Left forelimb (tissue), 1 donor: ENCODE measurements at regions not wholly inside any gene's neighbourhood (a gene's known extent, or its start where the extent isn't known, plus 50 kb on each side); places are given as distances from the start of the nearest gene placed in this dataset.

Experiments
- DNase-seq: peaks from one replicate; pipeline ENCODE4 v3.0.0-alpha.2; 2018; ENCODE audit warnings: low spot score

DNA sequence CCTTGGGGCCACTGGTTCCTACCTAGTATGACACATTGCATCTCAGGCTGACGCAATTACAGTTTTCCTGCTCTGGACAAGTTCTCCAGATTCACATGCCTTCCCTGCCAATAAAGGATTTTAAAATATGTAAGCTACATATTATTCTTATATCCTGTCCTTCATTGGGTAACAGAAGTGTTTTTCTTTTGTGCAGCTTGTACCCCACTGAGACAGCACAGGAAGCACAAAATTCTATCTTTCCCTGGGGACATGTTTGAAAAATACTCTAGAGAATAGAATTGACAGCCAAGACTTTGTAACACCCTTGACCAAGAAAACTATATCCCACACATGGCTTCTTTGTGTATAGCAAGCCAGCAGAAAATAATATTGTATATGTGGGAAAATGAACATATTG lies 456.8 kb downstream of the MAFB start:
- DNase-seq, result no peak

DNA sequence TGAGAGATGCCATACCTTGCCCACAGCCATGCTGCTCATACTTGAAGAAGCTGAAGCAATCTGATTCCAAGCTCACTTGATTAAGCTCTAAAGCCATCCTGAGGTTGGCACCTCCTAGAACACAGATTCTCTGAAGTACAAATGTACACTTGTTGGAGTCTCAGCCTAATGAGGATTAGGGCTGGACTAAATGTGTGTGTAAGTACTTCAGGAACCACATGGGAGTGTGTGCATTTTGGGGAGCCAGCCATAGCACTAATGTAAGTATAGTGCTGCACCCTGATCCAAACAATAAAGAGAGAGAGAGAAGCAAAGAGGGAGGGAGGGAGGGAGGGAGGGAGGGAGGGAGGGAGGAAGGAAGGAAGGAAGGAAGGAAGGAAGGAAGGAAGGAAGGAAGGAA lies 458.6 kb downstream of the MAFB start:
- no peak for DNase-seq

DNA sequence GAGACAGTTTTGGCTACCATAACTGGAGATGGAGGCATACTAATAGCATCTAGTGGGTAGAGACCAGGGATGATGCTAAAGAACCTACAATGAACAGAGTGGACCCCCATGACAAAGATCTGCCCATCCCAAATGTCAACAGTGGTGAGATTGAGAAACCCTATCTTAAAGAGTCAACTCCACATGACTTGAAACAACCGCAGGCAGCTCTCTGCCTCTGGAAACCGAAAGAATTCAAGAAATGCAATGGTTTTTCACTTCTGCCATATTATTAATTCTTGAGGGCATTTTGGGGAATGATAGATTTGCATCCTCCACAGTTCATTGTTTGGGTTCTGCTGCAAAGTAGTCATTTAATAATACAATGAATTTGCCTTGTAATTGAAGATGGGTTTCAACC lies 463.4 kb downstream of the MAFB start:
- DNase-seq, result no peak

DNA sequence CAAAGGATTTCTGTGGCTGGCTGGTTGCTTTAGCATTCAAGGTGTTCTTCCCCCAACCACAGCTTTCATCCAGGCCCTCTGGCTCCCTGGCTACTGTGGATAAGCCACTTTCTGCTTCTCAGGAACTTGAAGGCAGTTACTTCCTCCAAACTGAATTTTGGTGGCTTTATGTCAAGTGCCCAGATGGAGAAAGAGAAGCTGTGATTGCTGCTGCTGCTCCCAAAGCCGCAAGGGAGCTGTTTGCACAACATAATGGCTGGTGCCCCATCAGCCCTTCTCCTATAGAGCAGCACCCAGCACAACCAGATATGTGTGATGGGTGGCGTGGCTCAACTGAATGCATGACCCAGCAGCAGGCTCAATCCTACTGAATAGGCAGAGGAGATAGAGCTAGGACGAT lies 465.2 kb downstream of the MAFB start:
- no peak for DNase-seq

DNA sequence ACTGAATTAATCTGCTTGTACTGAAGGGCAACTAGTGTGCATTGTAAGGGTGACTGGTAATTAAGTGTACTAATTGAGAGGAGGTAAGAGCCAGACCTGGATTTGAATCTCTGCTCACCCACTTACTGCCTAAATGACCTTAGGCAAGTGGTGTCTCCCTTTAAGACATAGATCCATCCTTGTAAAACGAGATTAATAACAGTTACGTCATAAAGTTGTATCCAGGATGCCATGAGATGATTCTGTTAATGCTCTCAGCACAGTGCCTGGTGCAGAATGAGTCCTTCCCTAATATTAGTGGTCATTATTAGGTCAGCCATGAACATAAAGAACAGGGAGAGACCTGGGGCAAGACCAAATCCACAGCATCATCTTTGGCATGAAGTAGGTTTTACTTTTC lies 470.1 kb downstream of the MAFB start:
- no peak for DNase-seq

DNA sequence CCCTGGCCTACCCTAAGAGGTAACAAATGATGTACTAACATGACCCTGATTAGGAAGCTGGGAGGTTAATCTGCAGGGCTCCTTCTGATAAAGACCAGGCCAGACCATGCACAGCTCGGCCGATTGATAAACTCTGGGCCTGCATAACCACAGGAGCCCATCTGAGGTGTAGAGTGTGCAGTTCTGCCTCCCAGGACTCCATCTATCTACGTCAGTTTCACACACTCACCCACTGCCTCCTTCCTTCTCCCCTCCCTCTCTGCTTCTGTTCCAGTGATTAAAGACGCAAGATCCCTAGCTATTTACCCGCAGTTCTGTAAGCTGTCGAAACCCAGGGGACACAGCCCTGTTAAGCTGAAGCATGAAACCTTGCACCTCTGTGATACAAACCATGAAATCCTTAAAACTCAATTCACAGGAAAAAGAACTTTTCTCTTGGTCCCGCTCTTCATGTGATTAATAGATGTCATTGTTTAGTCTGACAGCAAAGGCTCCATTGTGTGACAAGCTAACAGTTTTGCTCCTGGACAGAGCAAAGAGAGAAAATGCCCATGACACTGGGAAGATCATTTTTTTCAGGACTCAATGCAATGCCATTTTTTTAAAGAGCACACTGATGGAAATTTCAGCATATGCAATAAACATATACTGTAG lies 470.6 kb downstream of the MAFB start:
- no peak for DNase-seq

DNA sequence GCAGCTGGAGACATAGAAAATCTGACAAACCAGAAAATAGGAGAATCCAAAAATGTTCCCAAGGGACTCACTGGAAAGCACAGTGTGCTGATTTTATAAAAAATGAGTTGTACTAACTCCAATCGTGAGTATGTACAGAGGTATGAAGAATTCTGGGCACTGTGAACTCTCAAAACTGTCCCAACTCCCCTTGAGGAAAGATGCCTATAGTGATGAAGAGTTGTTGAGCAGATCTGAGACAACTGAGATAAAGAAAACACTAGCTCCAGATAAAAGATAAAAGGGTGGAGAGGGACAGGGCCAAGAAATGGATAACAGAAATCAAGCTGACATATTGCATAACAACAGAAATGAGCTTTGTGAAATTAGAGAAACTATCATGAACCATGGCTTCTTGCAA lies 481.4 kb downstream of the MAFB start:
- no peak for DNase-seq

DNA sequence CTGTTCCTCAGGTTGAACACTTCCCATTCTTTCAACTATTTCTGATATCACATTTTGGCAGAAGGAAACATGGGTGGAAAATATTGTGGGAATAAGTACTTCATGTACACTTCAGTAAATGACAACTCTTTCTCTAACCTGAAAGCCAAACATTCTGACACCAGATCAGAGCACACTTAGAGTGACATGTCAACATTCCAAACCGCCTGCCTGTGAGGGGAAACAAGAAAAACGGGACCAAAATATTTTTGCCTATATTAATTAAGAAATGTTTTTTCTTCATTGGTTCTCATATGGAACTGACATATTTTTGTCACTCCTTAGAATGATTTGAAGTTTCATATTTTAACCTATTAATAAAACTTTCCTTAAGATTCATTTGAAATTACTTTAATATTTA lies 483.1 kb downstream of the MAFB start:
- DNase-seq, result no peak

DNA sequence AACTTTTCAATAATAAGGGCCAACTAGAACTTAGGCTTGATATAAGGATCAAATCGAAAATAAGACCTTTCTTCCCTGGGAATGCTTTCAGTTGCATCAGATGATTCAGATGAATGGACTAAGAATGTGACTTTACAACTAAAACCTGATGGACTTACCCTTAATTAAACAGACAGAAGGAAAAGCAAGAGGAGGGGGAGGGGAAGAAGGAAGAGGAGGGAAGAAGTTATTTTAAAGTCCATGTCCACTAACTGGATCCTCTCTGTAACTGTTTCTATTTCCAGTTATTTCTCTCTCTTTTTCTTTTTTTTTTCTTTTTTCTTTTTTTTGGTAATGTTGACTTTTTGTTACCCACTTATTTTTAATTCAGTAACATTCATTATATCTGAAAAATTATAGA lies 486.0 kb downstream of the MAFB start:
- no peak for DNase-seq

DNA sequence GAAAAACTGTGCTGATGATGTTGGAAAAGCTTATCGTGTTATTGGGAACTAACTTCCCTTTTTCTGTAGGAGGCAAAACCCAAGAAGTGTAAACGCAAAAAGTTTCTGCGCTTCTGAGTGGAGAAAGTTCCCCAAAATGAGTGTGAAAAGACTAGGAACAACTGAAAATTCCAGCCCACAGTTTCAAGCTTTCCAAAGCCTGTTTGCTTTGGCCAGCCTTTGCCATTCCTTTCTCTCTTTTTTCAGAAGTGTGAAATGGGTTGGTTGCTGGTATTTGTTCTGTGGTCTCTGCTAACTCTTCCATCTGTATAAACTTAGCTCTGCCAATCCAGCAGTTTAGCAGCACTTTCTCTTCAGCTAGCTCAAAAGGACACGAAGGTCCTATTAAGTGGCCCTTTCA lies 491.3 kb downstream of the MAFB start:
- DNase-seq, result no peak

DNA sequence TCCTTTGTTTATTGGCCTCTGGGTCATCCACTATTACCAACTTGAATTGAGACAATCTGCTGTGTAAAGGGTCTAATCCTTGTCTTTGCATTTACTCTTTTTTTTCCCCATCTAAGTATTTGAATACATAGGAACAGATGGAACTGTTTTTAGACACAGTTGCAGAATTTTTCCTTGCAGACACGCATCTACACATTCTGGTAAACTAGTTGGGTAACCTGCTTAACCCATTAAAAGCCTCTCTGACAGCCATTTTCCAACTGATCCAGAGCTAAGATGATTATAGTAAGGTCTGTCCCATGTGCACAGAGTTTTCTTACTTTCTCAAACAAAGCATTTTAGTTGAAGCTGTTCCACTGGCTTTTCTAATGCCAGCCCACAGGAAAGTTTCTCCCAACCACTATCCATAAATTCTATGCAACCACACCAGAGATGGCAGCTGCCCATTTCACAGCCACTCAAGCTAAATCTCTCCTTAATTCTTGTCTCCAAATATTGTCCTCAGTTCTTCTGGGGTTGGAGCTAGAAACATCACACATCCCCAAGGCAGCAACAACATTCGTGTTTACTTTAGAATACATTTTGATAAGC lies 492.1 kb downstream of the MAFB start:
- DNase-seq, result no peak

DNA sequence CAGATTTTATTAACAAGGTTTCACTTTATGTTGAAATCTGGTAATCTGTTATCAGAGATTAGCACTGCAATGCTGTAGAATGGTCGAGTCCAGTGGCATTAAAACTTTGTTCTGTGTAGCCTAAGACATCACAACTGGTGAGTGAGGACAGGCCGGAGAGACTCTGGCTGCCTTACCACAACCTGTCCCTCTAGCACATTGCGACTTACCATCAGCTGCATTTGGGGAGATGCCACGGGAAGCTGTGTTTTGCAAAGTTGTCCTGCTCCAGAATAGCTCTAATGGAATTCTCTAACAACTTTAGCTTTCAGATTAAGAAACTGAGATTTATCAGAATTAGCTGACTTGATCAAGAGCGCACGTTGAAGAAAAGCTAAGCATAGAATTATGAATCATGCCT lies 493.3 kb downstream of the MAFB start:
- no peak for DNase-seq

DNA sequence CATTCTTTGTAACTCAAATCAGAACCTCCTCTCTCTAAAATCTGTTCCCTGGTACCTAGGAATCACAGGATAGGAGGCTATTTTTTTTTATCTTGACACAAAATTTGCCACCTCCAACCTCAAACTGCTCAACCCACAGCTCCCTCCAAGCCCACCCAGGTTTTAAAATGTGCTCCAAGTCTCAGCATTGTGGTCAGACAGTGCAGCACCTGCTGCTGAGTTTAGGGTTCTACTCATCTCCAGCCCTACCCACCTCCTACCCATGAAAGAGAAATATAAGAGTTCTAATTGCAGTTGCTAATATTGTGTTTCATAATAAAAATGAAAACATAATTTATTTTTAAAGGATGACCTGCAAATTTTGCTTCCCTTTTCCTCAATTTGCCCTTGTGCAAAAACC lies 496.5 kb downstream of the MAFB start:
- DNase-seq, result no peak

DNA sequence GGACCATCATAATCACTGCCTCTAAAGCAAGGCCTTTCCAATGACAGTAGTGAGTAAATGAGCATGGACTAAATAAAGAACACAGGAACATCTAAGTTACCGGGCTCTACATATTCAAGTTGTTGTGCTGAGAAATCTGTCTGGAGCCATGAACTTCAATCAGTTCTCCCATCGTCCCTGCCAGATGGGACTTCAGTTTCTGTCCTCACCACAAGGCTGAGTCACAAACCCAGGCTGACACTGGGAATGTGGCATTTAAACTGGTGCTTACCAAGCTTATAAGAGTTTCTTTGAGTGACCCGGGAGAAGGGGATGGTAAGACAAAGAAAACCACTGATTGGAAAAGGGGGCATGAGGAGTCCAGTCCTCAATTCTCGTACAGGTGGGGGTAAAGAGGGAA lies 497.0 kb downstream of the MAFB start:
- no peak for DNase-seq

DNA sequence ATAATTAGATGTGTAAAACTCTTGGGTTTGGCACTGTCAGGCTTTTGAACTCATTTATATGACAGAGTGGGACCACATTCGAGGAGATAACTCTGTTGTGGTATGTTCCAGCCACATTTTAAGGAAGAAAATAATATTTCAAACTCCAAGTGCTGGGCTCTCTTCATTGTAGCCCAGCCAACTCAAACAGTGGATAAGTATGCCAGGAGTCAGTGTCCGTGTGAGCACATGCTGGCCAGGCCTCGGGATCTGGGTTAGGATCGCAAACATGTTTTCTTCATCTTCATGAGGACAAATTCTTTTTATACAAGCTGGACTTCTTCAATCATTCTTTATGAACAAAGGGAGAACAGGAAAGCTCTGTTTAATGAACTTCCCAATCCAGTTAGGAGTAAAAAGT lies 497.5 kb downstream of the MAFB start:
- no peak for DNase-seq

DNA sequence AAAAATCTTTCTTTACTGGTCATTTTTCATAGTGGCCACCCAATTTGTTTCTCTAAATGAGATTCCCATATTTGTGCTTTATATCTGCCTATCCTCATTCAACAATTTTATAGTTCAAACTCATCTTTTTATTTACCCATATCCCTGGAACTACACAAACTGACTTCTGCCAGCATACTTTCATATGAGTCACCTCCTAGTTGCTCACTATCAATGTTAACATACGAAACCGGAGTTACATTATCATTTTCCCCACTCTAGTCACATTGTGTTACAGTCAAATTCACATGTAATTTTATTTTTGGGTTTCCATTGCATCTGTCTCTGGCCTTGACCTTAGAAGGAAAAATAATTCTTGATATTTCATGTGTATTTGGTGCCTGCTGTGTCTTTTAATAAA lies 499.4 kb downstream of the MAFB start:
- DNase-seq, result no peak

DNA sequence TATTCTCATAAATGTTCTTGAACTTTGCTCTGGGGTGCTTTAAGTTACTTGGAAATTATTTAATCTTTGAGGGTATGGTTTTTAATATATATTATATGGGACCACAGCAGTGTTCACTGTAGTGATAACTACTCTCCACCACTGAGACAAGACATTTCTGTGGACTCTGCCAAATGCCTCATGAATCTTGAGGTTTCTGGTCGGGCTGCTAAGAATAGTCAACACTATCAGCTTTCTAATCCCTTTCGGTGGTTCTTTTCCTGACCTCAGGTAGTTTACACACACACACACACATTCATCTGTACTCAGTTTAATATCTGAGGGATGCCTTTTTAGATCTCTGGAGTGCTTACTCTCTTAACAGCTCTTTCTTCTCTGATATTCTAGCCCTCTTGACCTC lies 500.7 kb downstream of the MAFB start:
- no peak for DNase-seq

DNA sequence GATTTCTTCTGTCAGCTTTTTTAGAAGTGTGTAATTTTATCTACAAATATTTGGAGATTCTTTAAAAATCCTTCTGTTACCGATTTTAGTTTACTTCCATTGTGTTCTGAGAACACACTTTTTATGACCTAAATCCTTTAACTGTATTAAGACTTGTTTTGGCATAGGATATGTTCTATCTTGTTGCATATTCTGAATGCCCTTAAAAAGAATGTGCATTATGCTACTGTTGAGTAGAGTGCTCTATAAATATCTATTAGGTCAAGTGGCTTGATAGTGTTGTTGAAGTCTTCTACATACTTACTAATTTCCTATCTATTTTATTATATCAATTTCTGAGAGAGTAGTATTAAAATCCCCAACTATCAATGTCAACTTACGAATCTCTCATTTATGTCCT lies 502.2 kb downstream of the MAFB start:
- DNase-seq, result no peak

DNA sequence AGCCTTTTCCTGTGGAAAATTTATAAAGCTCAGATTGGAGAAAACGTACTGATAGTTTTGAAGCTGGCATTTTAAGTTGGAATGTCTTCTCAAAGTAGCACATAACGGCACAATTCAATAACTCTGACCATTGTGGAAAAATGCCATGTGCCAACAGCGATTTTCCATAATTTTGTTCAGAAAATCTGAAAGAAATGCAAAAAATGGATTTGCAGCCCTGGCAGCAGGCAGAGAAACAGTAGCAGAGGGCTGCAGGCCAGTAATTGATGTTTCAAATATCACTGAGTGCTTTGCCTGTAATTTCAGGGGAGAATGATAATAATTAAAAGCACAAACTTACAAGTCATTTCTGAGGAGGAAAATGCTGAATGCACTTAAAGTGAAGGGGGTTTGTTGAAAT lies 507.4 kb downstream of the MAFB start:
- no peak for DNase-seq

DNA sequence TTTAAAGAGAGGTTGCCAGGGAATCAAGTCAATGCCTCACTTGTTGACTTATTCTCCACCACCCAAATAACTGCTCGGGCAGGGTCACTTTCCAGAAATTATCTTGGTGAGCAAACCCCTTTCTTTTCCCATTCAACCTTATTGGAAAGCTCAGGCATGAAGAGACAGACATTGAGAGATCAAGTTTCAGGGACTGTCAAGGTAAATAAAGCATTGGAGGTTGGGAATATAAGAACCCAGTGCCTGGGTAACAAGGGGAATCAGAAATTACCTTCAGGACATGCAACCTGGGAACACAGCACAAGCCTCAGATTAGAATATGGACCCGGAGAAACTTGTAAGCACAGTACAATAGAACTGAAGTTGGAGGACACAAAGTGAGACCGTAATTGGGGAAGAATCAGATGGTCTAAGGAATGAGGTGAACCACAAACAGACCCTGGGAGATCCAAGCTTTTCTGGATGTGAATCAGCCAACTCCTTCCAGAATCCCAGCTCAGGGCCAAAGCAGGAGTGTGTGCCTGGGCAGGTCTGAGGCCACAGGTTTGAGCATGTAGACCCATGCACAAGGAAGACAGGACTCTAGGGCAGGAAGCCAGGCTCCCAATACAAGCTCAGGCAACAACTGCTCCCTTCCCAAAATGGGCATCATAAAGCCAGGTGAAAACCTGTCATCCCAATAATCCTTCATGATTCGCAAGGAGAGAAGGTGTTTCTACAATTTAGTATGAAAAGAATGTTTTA lies 512.8 kb downstream of the MAFB start:
- no peak for DNase-seq

DNA sequence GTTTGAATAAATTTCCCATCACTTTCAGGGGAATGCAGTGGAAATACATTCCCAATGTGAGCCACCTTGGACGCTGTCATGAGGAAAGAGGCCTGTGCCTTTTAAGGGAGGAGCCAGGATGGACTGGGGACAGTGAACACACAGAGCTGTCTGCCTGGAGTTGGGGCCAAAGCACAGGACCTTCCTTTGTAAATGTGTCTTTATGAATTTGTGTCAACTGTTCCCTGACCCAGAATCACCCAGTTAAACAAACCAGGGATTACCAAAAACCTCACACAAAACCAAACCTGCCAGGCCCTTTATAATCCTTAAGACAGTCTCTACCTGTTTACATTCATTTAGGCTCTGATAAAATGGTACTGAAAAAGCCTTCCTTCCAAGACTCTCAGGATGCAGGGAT lies 513.7 kb downstream of the MAFB start:
- no peak for DNase-seq

DNA sequence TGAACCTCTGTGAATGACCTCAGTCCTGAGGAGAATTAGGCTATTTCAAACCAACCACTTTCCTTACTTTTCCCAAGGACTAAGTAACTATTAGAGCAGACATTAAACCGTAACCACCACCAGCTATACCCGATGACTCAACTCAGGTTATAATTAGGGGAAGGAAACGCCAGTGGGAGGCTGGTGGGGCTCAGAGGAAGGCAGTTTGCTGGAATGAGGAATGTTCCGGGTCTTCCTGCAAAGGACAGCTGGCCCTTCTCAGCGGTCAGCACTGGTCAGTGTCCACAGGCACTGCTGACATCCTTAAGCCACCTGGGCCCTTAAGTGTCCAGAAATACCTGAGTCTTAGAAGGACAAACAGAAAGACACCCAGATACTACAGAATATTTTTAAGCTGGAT lies 515.2 kb downstream of the MAFB start:
- no peak for DNase-seq

DNA sequence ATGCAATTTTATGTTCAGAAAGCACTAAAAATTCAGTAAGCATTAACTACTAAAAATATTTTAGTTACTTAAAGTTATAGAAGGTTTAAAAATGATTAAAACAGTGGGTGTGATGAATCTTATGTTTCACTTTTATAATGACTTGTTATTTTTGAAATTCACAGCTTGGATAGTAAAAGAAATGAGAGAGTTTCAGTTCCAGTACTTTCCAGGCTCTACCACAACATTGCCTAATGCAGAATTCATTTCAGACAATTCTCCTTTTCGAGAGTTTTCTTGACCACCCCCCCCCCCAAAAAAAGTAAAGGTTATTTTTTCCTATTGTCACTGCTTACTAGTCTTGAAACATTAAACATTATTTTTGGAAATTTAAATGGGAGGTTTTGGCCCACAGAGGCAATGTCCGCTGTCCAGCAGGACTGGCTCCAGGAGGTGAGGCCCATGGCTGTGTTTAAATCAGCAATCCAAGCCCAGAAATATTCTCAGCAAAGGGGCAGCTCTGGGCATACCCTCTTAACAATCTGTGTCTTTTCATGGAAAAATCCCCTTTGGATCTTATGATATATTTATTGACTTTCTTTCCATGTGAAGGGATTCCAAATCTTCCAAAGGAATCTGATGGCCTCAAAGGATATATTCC lies 519.9 kb downstream of the MAFB start:
- DNase-seq, result no peak
